ENCODE measurements at regions not wholly inside any gene's neighbourhood (a gene's known extent, or its start where the extent isn't known, plus 50 kb on each side); places are given as distances from the start of the nearest gene placed in this dataset.

DNA sequence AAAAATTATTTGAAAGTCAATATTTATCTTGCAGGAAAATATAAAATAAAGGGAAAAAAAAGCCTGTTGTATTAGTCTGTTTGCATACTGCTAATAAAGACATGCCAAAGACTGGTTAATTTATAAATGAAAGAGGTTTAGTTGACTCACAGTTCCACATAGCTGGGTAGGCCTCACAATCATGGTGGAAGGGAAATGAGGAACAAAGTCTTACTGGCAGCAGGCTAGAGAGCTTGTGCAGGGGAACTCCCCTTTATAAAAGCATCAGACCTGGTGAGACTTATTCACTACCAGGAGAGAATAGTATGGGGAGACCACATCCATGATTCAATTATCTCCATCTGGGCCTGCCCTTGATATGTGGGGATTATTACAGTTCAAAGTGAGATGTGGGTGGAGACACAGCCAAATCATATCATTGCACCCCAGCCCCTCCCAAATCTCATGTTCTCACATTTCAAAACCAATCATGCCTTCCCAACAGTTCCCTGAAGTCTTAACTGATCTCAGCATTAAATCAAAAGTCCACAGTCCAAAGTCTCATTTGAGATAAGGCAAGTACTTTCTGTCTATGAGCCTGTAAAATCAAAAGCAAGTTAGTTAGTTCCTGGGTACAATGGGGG is 1416.5 kb upstream of the SPRY2 start:
- ChIA-PET POLR2A (ENCODE audit: partially characterized antibody) (no interaction called here), CTCF (ENCODE audit: partially characterized antibody) (interaction anchor here (0.6 kb wide), 1 partner anchor 12 kb away, joined by 3 read pairs; no protein-coding TSS in a partner anchor)
- no peaks in the 10 kb centered on the region for H3K4me1 Mint-ChIP-seq
- Histone ChIP-seq H3K27ac (ENCODE audit: low read depth, low read length) (no peak overlapping the region), H3K9me3 (ENCODE audit: control insufficient read depth in 1 of 2, low read length in 2 of 2) (no peaks in the 10 kb centered on the region), H3K36me3 (ENCODE audit: insufficient read depth, low read length) (no peaks in the 10 kb centered on the region), H3K27me3 (ENCODE audit: insufficient read depth, low read length) (no peaks in the 10 kb centered on the region), H3K4me3 (ENCODE audit: low read length in 2 of 2) (no peak overlapping the region), H3K4me1 (ENCODE audit: insufficient read depth, low read length) (no peaks in the 10 kb centered on the region)
- H3K27me3 Mint-ChIP-seq: no peaks in the 10 kb centered on the region
- DNase-seq: no peak
- H3K27ac Mint-ChIP-seq: no peak overlapping the region
- H3K4me3 Mint-ChIP-seq: no peak overlapping the region
- H3K9me3 Mint-ChIP-seq: peaks cover 2 to 20% (median 13%) of the 10 kb centered on the region in 8 donors
- intact Hi-C loops (cut with micrococcal nuclease): no loop called here
- H3K36me3 Mint-ChIP-seq: no peaks in the 10 kb centered on the region

DNA sequence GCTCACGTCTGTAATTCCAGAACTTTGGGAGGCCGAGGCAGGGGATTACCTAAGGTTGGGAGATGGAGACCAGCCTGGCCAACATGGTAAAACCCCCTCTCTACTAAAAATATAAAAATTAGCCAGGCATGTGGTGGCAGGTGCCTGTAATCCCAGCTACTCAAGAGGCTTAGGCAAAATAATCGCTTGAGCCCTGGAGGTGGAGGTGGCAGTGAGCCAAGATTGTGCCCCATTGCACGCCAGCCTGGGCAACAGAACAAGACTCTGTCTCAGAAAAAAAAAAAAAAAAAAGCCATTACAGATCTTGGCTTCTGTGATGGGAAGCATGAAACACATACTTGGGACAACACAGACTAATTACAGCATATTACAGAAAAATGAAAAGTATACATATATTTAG is 1404.5 kb upstream of the SPRY2 start:
- Mint-ChIP-seq H3K4me3 (no peak overlapping the region), H3K36me3 (no peaks in the 10 kb centered on the region), H3K27ac (no peak overlapping the region), H3K4me1 (no peaks in the 10 kb centered on the region), H3K9me3 (peaks cover 0 to 14% (median 6%) of the 10 kb centered on the region in 8 donors), H3K27me3 (no peaks in the 10 kb centered on the region)
- H3K4me1 ChIP-seq (ENCODE audit: insufficient read depth, low read length): no peaks in the 10 kb centered on the region
- H3K9me3 ChIP-seq (ENCODE audit: control insufficient read depth in 1 of 2, low read length in 2 of 2): no peaks in the 10 kb centered on the region
- no peaks in the 10 kb centered on the region for H3K27me3 ChIP-seq (ENCODE audit: insufficient read depth, low read length)
- intact Hi-C loops (cut with micrococcal nuclease): no loop called here
- POLR2A ChIA-PET (ENCODE audit: partially characterized antibody): no interaction called here
- CTCF ChIA-PET (ENCODE audit: partially characterized antibody): interaction anchor here (0.7 kb wide), 1 partner anchor 12 kb away, joined by 3 read pairs; no protein-coding TSS in a partner anchor
- H3K4me3 ChIP-seq (ENCODE audit: low read length in 2 of 2): no peak overlapping the region
- H3K36me3 ChIP-seq (ENCODE audit: insufficient read depth, low read length): no peaks in the 10 kb centered on the region
- H3K27ac ChIP-seq (ENCODE audit: low read depth, low read length): no peak overlapping the region
- no peak for DNase-seq

DNA sequence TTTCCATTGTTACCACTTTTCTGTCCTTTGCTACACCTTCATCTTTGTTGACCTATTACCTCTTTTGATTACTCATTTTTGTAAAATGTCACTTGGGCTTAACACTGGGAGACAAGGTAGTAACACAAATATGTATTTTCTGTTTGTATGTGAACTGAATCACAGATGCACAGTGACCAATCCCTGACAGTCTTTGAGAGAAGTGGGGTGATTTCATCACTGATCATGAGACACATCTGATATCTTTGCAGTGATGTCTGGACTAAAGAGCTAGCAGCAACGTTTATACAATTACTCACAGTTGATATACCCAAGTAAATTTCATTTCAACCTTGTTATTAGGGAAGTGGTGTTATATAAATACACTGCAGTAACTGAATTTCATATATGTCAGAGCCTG is 1397.4 kb upstream of the SPRY2 start:
- Mint-ChIP-seq H3K4me3 (no peak overlapping the region), H3K27ac (no peak overlapping the region), H3K27me3 (no peaks in the 10 kb centered on the region), H3K4me1 (no peaks in the 10 kb centered on the region), H3K36me3 (no peaks in the 10 kb centered on the region), H3K9me3 (peaks cover 2 to 24% (median 11%) of the 10 kb centered on the region in 8 donors)
- Histone ChIP-seq H3K27me3 (ENCODE audit: insufficient read depth, low read length) (no peaks in the 10 kb centered on the region), H3K27ac (ENCODE audit: low read depth, low read length) (no peak overlapping the region), H3K4me1 (ENCODE audit: insufficient read depth, low read length) (no peaks in the 10 kb centered on the region), H3K36me3 (ENCODE audit: insufficient read depth, low read length) (no peaks in the 10 kb centered on the region), H3K4me3 (ENCODE audit: low read length in 2 of 2) (no peak overlapping the region), H3K9me3 (ENCODE audit: control insufficient read depth in 1 of 2, low read length in 2 of 2) (no peaks in the 10 kb centered on the region)
- DNase-seq: no peak
- POLR2A ChIA-PET (ENCODE audit: partially characterized antibody): no interaction called here
- CTCF ChIA-PET (ENCODE audit: partially characterized antibody): no interaction called here
- intact Hi-C loops (cut with micrococcal nuclease): no loop called here

GRCh38 chr13:81726037-81726726 is 1385.3 kb upstream of the SPRY2 start:
- Mint-ChIP-seq H3K27ac (no peak overlapping the region), H3K4me3 (no peak overlapping the region), H3K27me3 (no peaks in the 10 kb centered on the region), H3K36me3 (no peaks in the 10 kb centered on the region), H3K4me1 (no peaks in the 10 kb centered on the region), H3K9me3 (peaks cover 2 to 18% (median 6%) of the 10 kb centered on the region in 8 donors)
- Histone ChIP-seq H3K36me3 (ENCODE audit: insufficient read depth, low read length) (no peaks in the 10 kb centered on the region), H3K9me3 (ENCODE audit: control insufficient read depth in 1 of 2, low read length in 2 of 2) (no peaks in the 10 kb centered on the region), H3K4me1 (ENCODE audit: insufficient read depth, low read length) (no peaks in the 10 kb centered on the region), H3K27ac (ENCODE audit: low read depth, low read length) (no peak overlapping the region), H3K27me3 (ENCODE audit: insufficient read depth, low read length) (no peaks in the 10 kb centered on the region), H3K4me3 (ENCODE audit: low read length in 2 of 2) (no peak overlapping the region)
- CTCF ChIA-PET (ENCODE audit: partially characterized antibody): no interaction called here
- POLR2A ChIA-PET (ENCODE audit: partially characterized antibody): no interaction called here
- intact Hi-C loops (cut with micrococcal nuclease): no loop called here
- no peak for DNase-seq

- peaks cover 0 to 19% (median 6%) of the 10 kb centered on the region in 8 donors for H3K9me3 Mint-ChIP-seq
- no peak overlapping the region for H3K27ac ChIP-seq (ENCODE audit: low read depth, low read length)
- H3K9me3 ChIP-seq (ENCODE audit: control insufficient read depth in 1 of 2, low read length in 2 of 2): no peaks in the 10 kb centered on the region
- H3K36me3 Mint-ChIP-seq: no peaks in the 10 kb centered on the region
- no peak overlapping the region for H3K4me3 ChIP-seq (ENCODE audit: low read length in 2 of 2)
- no peak overlapping the region for H3K27ac Mint-ChIP-seq
- H3K27me3 Mint-ChIP-seq: no peaks in the 10 kb centered on the region
- H3K4me3 Mint-ChIP-seq: no peak overlapping the region
- H3K4me1 ChIP-seq (ENCODE audit: insufficient read depth, low read length): no peaks in the 10 kb centered on the region
- intact Hi-C loops (cut with micrococcal nuclease): no loop called here
- CTCF ChIA-PET (ENCODE audit: partially characterized antibody): no interaction called here
- no peak for DNase-seq
- POLR2A ChIA-PET (ENCODE audit: partially characterized antibody): no interaction called here
- no peaks in the 10 kb centered on the region for H3K4me1 Mint-ChIP-seq
- no peaks in the 10 kb centered on the region for H3K27me3 ChIP-seq (ENCODE audit: insufficient read depth, low read length)
- H3K36me3 ChIP-seq (ENCODE audit: insufficient read depth, low read length): no peaks in the 10 kb centered on the region
Measured at GRCh38 chr13:81722456-81722855, 1381.5 kb upstream of the SPRY2 start.

GRCh38 chr13:81721400-81721799 is 1380.5 kb upstream of the SPRY2 start:
- no peak for DNase-seq
- Mint-ChIP-seq H3K9me3 (peaks cover 0 to 12% (median 2%) of the 10 kb centered on the region in 8 donors), H3K4me1 (no peaks in the 10 kb centered on the region), H3K36me3 (no peaks in the 10 kb centered on the region), H3K27me3 (no peaks in the 10 kb centered on the region), H3K4me3 (no peak overlapping the region), H3K27ac (no peak overlapping the region)
- Histone ChIP-seq H3K4me3 (ENCODE audit: low read length in 2 of 2) (no peak overlapping the region), H3K27ac (ENCODE audit: low read depth, low read length) (no peak overlapping the region), H3K36me3 (ENCODE audit: insufficient read depth, low read length) (no peaks in the 10 kb centered on the region), H3K9me3 (ENCODE audit: control insufficient read depth in 1 of 2, low read length in 2 of 2) (no peaks in the 10 kb centered on the region), H3K4me1 (ENCODE audit: insufficient read depth, low read length) (no peaks in the 10 kb centered on the region), H3K27me3 (ENCODE audit: insufficient read depth, low read length) (no peaks in the 10 kb centered on the region)
- intact Hi-C loops (cut with micrococcal nuclease): no loop called here
- CTCF ChIA-PET (ENCODE audit: partially characterized antibody): no interaction called here
- POLR2A ChIA-PET (ENCODE audit: partially characterized antibody): no interaction called here

DNA sequence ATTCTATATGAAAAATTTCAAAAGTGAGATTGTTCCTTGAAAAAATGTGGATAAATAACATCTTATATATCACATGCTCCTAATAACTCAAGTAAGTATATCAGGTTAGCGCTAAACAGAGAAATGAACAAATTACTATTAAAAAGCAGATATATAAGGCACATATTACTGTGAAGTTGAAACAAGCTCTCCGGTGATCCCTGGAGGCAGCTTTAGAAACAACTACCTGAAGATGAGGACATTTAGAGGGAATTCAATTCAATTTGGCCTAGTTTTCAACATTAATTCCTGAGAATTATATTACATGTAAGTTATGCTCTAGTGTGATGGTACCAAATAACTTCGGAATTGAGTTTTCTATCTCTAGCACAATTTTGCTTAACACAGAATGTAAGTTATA is 1373.6 kb upstream of the SPRY2 start:
- ChIA-PET CTCF (ENCODE audit: partially characterized antibody) (no interaction called here), POLR2A (ENCODE audit: partially characterized antibody) (no interaction called here)
- Mint-ChIP-seq H3K27me3 (peaks cover 0 to 1% of the 10 kb centered on the region in 2 donors), H3K4me1 (no peaks in the 10 kb centered on the region), H3K36me3 (no peaks in the 10 kb centered on the region), H3K4me3 (no peak overlapping the region), H3K9me3 (peaks cover 0 to 15% (median 8%) of the 10 kb centered on the region in 8 donors), H3K27ac (no peak overlapping the region)
- no peak for DNase-seq
- H3K27ac ChIP-seq (ENCODE audit: low read depth, low read length): no peak overlapping the region
- H3K4me3 ChIP-seq (ENCODE audit: low read length in 2 of 2): no peak overlapping the region
- H3K36me3 ChIP-seq (ENCODE audit: insufficient read depth, low read length): no peaks in the 10 kb centered on the region
- no peaks in the 10 kb centered on the region for H3K4me1 ChIP-seq (ENCODE audit: insufficient read depth, low read length)
- H3K9me3 ChIP-seq (ENCODE audit: control insufficient read depth in 1 of 2, low read length in 2 of 2): no peaks in the 10 kb centered on the region
- no peaks in the 10 kb centered on the region for H3K27me3 ChIP-seq (ENCODE audit: insufficient read depth, low read length)
- intact Hi-C loops (cut with micrococcal nuclease): no loop called here

All from CD4-positive, alpha-beta memory T cell (primary cell).